Lower leg skin (tissue), 4 donors: ENCODE measurements at regions not wholly inside any gene's neighbourhood (a gene's known extent, or its start where the extent isn't known, plus 50 kb on each side); places are given as distances from the start of the nearest gene placed in this dataset.

Experiments
- DNase-seq, 2 donors: peaks; one replicate each; pipeline ENCODE4 v3.0.0-alpha.2; 2019; ENCODE audit warnings: low spot score in 2 of 2
- H3K4me3 ChIP-seq: fragments of 200-600 bp; sonication (generic); 2 replicates; pipeline ENCODE4 v1.5.1; 2017; ENCODE audit warnings: mild to moderate bottlenecking, low read depth; ENCODE audit not compliant: poor library complexity, severe bottlenecking
- CTCF ChIP-seq, 3 donors: fragments of 450-650 bp; IDR thresholded peaks; one replicate each; pipeline ENCODE4 v1.5.1; 2016; ENCODE audit warnings: antibody characterized with exemption in 3 of 3, mild to moderate bottlenecking in 3 of 3, moderate library complexity in 2 of 3
- POLR2A ChIP-seq, 2 donors: fragments of 450-650 bp; IDR thresholded peaks; one replicate each; pipeline ENCODE4 v1.6.1; 2016 to 2017; ENCODE audit warnings: antibody characterized with exemption in 2 of 2, mild to moderate bottlenecking in 1 of 2, moderate library complexity in 1 of 2
- whole genome bisulfite sequencing, 2 donors: methylation state at CpG; one replicate each; pipeline ENCODE4 v1.1.5; 2018; 5-methylcytosine and 5-hydroxymethylcytosine counted together
- intact Hi-C: fragments of 100-400 bp; cut with DNase I; formaldehyde crosslinking; loops from one replicate; pipeline ENCODE4 v1.15.0; 2023; ENCODE audit warnings: low total_unique reads

- TF ChIP-seq CTCF (IDR thresholded peaks at IDR 0.05) (no peak), POLR2A (IDR thresholded peaks at IDR 0.05) (no peak)
- intact Hi-C loops, result no loop called here
- no peak for DNase-seq
- 70 to 76% methylated on average over 3 of the region's 3 CpGs for WGBS, 2 donors
- no peak overlapping the region for H3K4me3 ChIP-seq
Measured at GRCh38 chr12:17334784-17335183, 728.8 kb upstream of the LMO3 start.

DNA sequence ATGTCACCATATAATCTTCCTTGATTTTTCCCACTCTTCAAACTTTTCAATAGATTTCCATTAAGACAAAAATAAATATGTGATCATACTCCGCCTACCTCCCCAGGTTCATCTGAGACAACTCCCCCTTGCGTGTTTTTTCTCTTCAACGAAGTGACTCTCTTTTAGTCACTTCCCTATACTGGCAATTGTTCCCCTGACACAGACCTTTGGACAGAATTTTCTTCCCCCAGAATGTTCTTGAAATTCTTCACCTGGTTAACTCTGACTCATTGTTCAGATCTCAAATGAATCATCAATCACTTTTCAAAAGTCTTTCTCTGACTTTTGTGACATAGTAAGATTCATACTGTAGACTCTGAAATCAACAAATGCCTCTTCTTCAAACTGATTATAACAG is 727.3 kb upstream of the LMO3 start:
- no peak for DNase-seq
- no peak for TF ChIP-seq CTCF (IDR thresholded peaks at IDR 0.05)
- TF ChIP-seq POLR2A (IDR thresholded peaks at IDR 0.05), result no peak
- H3K4me3 ChIP-seq, result no peak overlapping the region
- intact Hi-C loops, result no loop called here
- WGBS, 2 donors, result 86 to 91% methylated on average over 3 of the region's 3 CpGs

- DNase-seq, result no peak
- 38 to 56% methylated on average over 2 of the region's 2 CpGs for WGBS, 2 donors
- no peak overlapping the region for H3K4me3 ChIP-seq
- intact Hi-C loops, result no loop called here
- TF ChIP-seq POLR2A (IDR thresholded peaks at IDR 0.05), result no peak
- TF ChIP-seq CTCF (IDR thresholded peaks at IDR 0.05), result no peak
Measured at GRCh38 chr12:17326649-17327048, 720.7 kb upstream of the LMO3 start.

DNA sequence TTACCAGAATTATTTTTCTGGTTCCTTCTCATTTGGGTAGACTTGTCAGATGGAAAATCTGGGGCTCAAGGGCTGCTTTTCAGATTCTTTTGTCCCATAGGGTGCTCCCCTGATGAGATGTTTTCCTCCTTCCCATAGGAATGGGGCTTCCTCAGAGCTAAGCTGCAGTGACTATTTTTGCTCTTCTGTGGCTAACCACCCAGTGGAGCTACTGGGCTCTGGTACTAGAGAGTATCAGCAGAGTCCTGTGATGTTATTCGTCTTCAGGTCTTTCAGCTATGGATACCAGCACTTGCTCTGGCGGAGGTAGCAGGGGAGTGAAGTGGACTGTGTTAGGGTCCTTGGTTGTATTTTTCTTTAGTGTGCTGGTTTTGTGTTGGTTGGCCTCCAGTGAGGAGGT is 716.1 kb upstream of the LMO3 start:
- H3K4me3 ChIP-seq, result no peak overlapping the region
- DNase-seq, result no peak
- whole genome bisulfite sequencing, 2 donors, result 85 to 88% methylated on average over 2 of the region's 2 CpGs
- TF ChIP-seq POLR2A (IDR thresholded peaks at IDR 0.05) (no peak), CTCF (IDR thresholded peaks at IDR 0.05) (no peak)
- intact Hi-C loops, result no loop called here

- TF ChIP-seq CTCF (IDR thresholded peaks at IDR 0.05) (no peak), POLR2A (IDR thresholded peaks at IDR 0.05) (no peak)
- intact Hi-C loops, result no loop called here
- WGBS, 2 donors, result 85 to 87% methylated on average over 7 of the region's 7 CpGs
- DNase-seq, result no peak
- H3K4me3 ChIP-seq, result no peak overlapping the region
Measured at GRCh38 chr12:17304503-17305347, 698.8 kb upstream of the LMO3 start.

GRCh38 chr12:17302001-17302400 is 696.0 kb upstream of the LMO3 start:
- DNase-seq, result no peak
- intact Hi-C loops, result no loop called here
- H3K4me3 ChIP-seq, result no peak overlapping the region
- no peak for TF ChIP-seq CTCF (IDR thresholded peaks at IDR 0.05)
- no peak for TF ChIP-seq POLR2A (IDR thresholded peaks at IDR 0.05)
- 86 to 91% methylated on average over 7 of the region's 7 CpGs for WGBS, 2 donors
